OCI-M2 (cell line): ENCODE measurements at regions not wholly inside any gene's neighbourhood (a gene's known extent, or its start where the extent isn't known, plus 50 kb on each side); places are given as distances from the start of the nearest gene placed in this dataset.

Experiments used
- DNase-seq: peaks from one replicate; lab custom pipeline; 2025; ENCODE audit not compliant: unreplicated experiment; lab: John Stamatoyannopoulos, UW

DNA sequence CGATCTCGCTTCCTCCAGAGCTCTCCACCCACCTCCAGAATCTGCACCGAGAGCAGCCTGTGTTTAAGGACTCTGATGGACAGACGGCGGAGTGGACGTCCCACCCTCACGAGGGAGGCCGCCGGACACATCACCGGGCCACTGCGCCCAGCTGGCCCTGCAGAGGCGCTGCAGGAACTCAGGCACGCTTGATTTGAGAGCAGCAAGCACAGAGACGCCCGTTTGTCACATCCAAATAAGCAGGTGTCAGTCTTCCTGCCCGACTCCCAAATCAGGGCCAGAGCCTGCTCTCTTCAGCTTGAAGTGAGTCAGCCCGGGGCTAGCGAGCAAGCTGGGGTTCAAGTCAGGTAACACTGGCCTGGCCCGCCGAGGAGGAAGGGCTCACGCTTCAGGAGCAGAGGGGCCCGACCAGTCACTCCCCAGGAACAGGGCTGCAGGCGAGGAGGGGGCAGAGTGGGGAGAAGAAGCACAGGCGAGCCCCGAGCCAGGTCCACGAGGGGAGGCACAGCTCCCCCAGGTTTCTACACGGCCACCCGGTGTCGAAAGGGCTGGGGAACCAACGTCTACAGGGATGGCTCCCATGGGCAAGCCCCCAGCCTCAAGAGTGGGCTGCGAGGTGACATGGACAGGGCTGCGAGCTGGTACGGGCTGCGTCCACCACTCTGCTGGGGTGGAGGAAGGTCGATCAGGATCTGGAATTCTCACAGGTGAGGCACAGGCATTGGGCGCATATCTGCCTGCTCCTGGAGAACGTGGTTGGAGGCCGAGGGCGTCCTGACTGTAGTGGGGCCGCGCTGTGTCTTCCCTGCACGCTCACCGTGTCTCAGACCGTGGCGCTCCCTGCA is 52.5 kb upstream of the CTDP1 start:
- no peak for DNase-seq

DNA sequence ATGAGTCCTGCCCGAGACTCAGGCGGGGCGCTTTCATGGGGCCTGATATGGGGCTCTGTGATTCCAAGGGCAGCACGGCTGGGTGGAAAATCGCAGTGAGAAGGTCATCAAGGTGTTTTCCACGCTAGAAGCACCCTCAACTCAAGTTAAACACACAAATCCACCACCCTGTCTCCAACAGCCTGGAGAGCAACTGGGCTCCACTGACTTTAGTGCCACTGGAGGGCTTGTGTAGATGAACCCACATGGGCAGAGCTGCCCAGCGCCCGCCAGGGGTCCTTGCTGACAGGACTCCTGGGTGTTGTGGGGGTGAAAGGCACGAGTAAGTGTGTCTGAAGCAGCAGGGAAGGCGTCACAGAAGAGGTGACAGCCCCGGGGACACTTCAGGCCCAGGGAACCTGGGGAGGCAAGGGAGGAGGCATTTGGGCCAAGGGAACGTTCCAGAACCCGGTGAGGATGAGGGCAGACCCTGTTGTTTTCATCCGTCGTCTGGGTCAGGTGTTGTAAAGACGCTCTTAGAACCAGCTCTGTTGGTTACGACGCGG is 51.8 kb upstream of the CTDP1 start:
- DNase-seq, result no peak

DNA sequence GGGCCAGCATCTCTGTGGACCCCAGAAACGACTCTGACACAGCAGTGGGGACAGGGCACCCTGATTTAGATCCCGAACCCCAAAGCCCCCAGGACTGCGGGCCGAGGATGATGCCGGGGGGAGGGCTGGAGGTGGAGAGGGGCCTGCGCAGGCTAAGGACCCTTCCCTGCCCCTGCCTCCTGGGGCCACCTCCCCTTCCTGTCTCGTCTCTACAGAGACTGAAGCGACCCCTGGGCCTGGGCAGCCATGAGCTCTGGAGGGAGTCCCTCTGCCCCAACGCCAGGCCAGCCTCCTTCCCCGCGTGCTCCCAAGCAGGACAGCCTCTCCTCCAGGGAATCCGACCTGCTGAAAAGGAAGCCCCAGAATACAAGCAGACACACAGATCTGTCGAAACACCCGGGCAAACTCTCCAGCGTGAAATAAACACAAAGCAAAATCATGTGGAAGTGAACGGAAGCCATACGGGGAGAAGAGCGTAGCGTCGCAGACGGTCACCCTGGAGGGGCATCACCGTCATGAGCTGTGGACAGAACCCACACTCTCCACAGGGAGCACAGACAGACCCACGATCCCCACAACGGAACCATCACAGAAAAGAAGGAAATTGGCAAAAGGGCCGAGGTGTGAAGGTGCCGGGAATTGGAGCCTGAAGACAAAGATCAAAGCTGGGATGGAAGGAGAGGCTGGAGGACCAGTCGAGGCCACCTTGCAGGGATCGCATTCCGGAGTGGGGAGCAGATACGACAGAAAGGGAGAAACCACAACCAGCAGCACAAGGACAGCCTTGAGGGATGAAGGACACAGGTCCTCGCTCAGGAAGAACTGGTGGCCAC is 51.0 kb upstream of the CTDP1 start:
- no peak for DNase-seq

DNA sequence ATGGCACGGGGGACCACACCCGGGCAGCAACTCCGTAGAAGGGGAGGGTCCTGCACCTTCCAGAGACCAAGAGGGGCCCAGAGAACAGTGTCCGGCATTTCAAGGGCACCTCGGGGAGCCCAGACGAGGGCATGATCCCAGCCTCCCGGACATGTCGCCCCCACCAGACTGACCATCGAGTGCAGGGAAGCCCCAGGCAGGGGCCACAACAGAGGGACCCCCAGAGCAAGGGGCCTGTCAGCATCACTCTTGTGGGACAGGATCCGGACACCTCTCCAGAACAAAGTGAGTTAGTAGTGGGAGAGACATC is 50.4 kb upstream of the CTDP1 start:
- no peak for DNase-seq

GRCh38 chr18:79629606-79630005 is 50.0 kb upstream of the CTDP1 start:
- DNase-seq, result no peak
